ENCODE measurements at regions not wholly inside any gene's neighbourhood (a gene's known extent, or its start where the extent isn't known, plus 50 kb on each side); places are given as distances from the start of the nearest gene placed in this dataset.

DNA sequence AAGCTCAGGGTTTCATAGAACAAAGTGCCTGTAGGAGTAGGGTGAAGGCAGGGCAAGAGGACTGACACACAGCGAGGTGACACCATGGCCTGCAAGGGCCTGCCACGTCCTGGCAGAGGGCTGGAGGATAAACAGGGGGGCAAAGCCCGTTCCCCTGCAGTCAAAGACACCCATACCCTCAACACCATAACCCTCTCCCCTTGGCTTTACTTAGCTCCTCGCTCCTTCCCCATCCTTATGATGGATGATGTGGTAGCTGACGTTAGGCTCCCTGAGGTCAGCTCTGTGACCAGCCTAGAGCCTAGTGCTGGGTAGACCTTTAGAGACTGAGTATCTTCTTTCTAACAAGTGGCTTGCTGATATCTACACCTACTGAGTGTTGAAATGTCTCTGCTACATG, 683.3 kb upstream of the HS6ST1 start:
- Histone ChIP-seq H3K36me3 (ENCODE audit: low read depth) (no peaks in the 10 kb centered on the region), H3K9me3 (ENCODE audit: severe bottlenecking) (no peaks in the 10 kb centered on the region), H3K4me1 (ENCODE audit: insufficient read depth, poor library complexity, severe bottlenecking) (no peaks in the 10 kb centered on the region), H3K27ac (ENCODE audit: poor library complexity, severe bottlenecking) (no peak overlapping the region), H3K4me3 (ENCODE audit: severe bottlenecking) (no peak overlapping the region), H3K27me3 (ENCODE audit: insufficient read depth, poor library complexity, severe bottlenecking) (no peaks in the 10 kb centered on the region)
- DNase-seq (ENCODE audit: low spot score) = no peak
- TF ChIP-seq, protein P1, sequence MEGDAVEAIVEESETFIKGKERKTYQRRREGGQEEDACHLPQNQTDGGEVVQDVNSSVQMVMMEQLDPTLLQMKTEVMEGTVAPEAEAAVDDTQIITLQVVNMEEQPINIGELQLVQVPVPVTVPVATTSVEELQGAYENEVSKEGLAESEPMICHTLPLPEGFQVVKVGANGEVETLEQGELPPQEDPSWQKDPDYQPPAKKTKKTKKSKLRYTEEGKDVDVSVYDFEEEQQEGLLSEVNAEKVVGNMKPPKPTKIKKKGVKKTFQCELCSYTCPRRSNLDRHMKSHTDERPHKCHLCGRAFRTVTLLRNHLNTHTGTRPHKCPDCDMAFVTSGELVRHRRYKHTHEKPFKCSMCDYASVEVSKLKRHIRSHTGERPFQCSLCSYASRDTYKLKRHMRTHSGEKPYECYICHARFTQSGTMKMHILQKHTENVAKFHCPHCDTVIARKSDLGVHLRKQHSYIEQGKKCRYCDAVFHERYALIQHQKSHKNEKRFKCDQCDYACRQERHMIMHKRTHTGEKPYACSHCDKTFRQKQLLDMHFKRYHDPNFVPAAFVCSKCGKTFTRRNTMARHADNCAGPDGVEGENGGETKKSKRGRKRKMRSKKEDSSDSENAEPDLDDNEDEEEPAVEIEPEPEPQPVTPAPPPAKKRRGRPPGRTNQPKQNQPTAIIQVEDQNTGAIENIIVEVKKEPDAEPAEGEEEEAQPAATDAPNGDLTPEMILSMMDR (IDR thresholded peaks at IDR 0.05; ENCODE audit: poor library complexity, severe bottlenecking) = no peak
- ATAC-seq (ENCODE audit: low read depth) = no peak

DNA sequence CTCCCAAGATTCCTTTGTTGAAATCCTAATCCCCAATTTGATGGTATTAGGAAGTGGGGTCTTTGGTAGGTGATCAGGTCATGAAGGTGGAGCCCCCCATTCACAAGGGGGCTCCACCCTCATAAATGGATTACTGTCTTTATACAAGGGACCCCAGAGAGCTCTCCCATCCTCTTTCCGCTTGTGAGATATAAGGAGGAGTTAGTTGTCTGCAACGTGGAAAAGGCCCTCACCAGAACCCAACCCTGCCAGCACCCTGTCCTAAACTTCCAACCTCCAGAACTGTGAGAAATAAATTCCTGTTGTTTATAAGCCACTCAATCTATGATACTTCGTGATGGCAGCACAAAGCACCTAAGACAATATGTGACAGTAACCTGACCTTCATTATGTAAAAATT, 684.1 kb upstream of the HS6ST1 start:
- no peaks in the 10 kb centered on the region for H3K9me3 ChIP-seq (ENCODE audit: severe bottlenecking)
- TF ChIP-seq, protein P1 (IDR thresholded peaks at IDR 0.05; ENCODE audit: poor library complexity, severe bottlenecking) = no peak
- no peak for ATAC-seq (ENCODE audit: low read depth)

DNA sequence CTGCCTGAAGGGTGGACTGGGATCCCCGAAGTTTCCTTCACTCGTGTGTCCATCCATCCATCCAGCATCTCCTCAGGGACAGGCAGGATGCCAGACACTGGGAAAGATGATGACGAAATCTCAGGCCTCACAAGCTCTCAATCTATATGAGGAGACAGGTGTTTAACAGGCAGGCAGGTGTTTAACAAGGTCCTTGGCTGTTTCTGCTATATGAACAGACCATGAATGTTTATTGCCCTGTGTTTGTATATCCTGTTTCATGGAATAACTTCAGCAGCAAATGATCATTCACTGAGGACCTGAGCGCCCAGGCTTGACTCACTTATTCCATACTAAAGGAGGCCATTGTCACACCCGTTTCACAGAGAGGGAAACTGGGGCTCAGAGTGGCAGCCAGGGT, 685.8 kb upstream of the HS6ST1 start:
- Histone ChIP-seq H3K27me3 (ENCODE audit: insufficient read depth, poor library complexity, severe bottlenecking) (no peaks in the 10 kb centered on the region), H3K4me3 (ENCODE audit: severe bottlenecking) (no peak overlapping the region), H3K27ac (ENCODE audit: poor library complexity, severe bottlenecking) (no peak overlapping the region), H3K36me3 (ENCODE audit: low read depth) (no peaks in the 10 kb centered on the region), H3K4me1 (ENCODE audit: insufficient read depth, poor library complexity, severe bottlenecking) (no peaks in the 10 kb centered on the region), H3K9me3 (ENCODE audit: severe bottlenecking) (no peaks in the 10 kb centered on the region)
- TF ChIP-seq, protein P1 (IDR thresholded peaks at IDR 0.05; ENCODE audit: poor library complexity, severe bottlenecking) = no peak
- ATAC-seq (ENCODE audit: low read depth) = no peak
- no peak for DNase-seq (ENCODE audit: low spot score)

More for the DNA sequence above, 684.1 kb upstream of the HS6ST1 start:
- no peak overlapping the region for H3K27ac ChIP-seq (ENCODE audit: poor library complexity, severe bottlenecking)
- H3K4me3 ChIP-seq (ENCODE audit: severe bottlenecking) = no peak overlapping the region
- H3K36me3 ChIP-seq (ENCODE audit: low read depth) = no peaks in the 10 kb centered on the region
- no peaks in the 10 kb centered on the region for H3K27me3 ChIP-seq (ENCODE audit: insufficient read depth, poor library complexity, severe bottlenecking)
- H3K4me1 ChIP-seq (ENCODE audit: insufficient read depth, poor library complexity, severe bottlenecking) = no peaks in the 10 kb centered on the region
- DNase-seq (ENCODE audit: low spot score) = no peak

DNA sequence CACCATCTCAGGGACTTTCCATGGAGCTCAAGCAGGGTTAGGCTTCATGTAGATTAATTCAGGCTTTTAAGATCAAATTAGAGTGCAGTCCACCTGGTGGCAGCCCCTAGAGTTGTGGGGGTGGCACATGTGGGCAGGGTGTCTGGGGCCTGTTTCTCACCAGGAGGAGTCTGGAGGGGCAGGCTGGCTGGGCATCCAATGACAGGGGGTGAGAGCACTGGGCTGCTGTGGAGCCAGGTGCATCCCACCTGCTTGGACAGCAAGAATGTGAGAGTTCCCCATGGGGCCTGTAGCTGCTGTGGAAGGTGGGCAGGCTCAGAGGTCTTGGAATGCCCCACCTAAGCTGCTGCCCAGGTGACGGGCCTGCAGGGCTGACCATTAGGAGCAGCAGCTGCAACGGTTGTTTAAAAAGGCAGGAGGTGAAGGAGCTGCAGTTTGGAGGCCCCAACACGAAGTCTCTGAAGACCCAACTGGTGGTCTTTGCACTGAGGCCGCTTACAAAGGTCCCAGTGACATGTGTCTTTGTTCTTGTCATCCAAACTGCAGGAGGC, 686.3 kb upstream of the HS6ST1 start:
- Histone ChIP-seq H3K9me3 (ENCODE audit: severe bottlenecking) (no peaks in the 10 kb centered on the region), H3K27me3 (ENCODE audit: insufficient read depth, poor library complexity, severe bottlenecking) (no peaks in the 10 kb centered on the region), H3K4me1 (ENCODE audit: insufficient read depth, poor library complexity, severe bottlenecking) (no peaks in the 10 kb centered on the region), H3K36me3 (ENCODE audit: low read depth) (no peaks in the 10 kb centered on the region), H3K4me3 (ENCODE audit: severe bottlenecking) (no peak overlapping the region), H3K27ac (ENCODE audit: poor library complexity, severe bottlenecking) (no peak overlapping the region)
- ATAC-seq (ENCODE audit: low read depth) (no peak), DNase-seq (ENCODE audit: low spot score) (no peak)
- TF ChIP-seq, protein P1 (IDR thresholded peaks at IDR 0.05; ENCODE audit: poor library complexity, severe bottlenecking) = no peak

DNA sequence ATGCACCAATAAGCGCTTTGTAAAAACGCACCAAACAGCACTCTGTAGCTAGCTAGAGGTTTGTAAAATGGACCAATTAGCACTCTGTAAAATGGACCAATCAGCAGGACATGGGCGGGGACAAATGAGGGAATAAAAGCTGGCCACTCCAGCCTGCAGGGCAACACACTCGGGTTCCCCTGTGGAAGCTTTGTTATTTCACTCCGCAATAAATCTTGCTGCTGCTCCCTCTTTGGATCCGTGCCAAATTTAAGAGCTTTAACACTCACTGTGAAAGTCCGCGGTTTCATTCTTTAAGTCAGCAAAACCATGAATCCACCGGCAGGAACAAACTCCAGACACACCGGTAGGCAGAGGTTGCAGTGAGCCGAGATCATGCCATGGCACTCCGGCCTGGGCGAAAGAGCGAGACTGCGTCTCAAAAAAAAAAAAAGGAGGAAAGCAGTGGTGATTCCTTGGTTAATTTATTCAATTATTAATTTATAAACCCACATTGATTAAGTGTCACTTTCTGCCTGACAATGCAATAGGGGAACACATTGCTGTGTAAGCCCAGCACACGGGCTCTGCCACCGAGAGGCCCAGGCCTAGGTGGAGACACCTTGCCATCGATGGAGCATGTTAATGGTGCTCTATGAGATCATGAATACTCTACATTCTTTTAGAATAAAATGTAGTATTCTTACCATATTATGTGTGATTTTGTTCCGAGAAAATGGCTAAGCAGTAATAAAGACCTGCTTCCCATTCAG, 687.6 kb upstream of the HS6ST1 start:
- H3K4me3 ChIP-seq (ENCODE audit: severe bottlenecking) = no peak overlapping the region
- DNase-seq (ENCODE audit: low spot score) (no peak), ATAC-seq (ENCODE audit: low read depth) (no peak)
- no peaks in the 10 kb centered on the region for H3K4me1 ChIP-seq (ENCODE audit: insufficient read depth, poor library complexity, severe bottlenecking)
- TF ChIP-seq, protein P1 (IDR thresholded peaks at IDR 0.05; ENCODE audit: poor library complexity, severe bottlenecking) = no peak
- no peaks in the 10 kb centered on the region for H3K36me3 ChIP-seq (ENCODE audit: low read depth)
- H3K9me3 ChIP-seq (ENCODE audit: severe bottlenecking) = no peaks in the 10 kb centered on the region
- no peaks in the 10 kb centered on the region for H3K27me3 ChIP-seq (ENCODE audit: insufficient read depth, poor library complexity, severe bottlenecking)
- H3K27ac ChIP-seq (ENCODE audit: poor library complexity, severe bottlenecking) = no peak overlapping the region
